Loucy (cell line): ENCODE measurements at regions not wholly inside any gene's neighbourhood (a gene's known extent, or its start where the extent isn't known, plus 50 kb on each side); places are given as distances from the start of the nearest gene placed in this dataset.

ENCODE experiments used
- H2AFZ ChIP-seq: fragments of 200-600 bp; sonication (generic); 2 replicates; pipeline ENCODE4 v1.6.0; 2016; ENCODE audit warnings: antibody characterized with exemption, mild to moderate bottlenecking, low read length, moderate library complexity
- H3F3A ChIP-seq: fragments of 200-600 bp; 2 replicates; pipeline ENCODE4 v1.6.0; 2016; ENCODE audit warnings: antibody characterized with exemption, low read depth, mild to moderate bottlenecking
- H3K27me3 ChIP-seq: fragments of 200-600 bp; sonication (generic); 2 replicates; pipeline ENCODE4 v1.6.1; 2014; ENCODE audit warnings: low read length, mild to moderate bottlenecking; ENCODE audit not compliant: insufficient read depth, poor library complexity, severe bottlenecking
- H3K36me3 ChIP-seq: fragments of 200-600 bp; sonication (generic); 2 replicates; pipeline ENCODE4 v1.6.1; 2016; ENCODE audit warnings: low read length; ENCODE audit not compliant: insufficient read depth
- H3K4me1 ChIP-seq: fragments of 200-600 bp; sonication (generic); 2 replicates; pipeline ENCODE4 v1.5.1; 2014; ENCODE audit warnings: low read length, mild to moderate bottlenecking; ENCODE audit not compliant: insufficient read depth, poor library complexity, severe bottlenecking
- H3K4me2 ChIP-seq: fragments of 200-600 bp; sonication (generic); 2 replicates; pipeline ENCODE4 v1.6.0; 2014; ENCODE audit warnings: antibody characterized with exemption, low read length, low read depth, mild to moderate bottlenecking; ENCODE audit not compliant: poor library complexity, severe bottlenecking
- H3K4me3 ChIP-seq: fragments of 200-600 bp; sonication (generic); 2 replicates; pipeline ENCODE4 v1.5.1; 2014; ENCODE audit warnings: low read length, mild to moderate bottlenecking, mixed read lengths; ENCODE audit not compliant: poor library complexity, severe bottlenecking
- H3K79me2 ChIP-seq: fragments of 200-600 bp; sonication (generic); 2 replicates; pipeline ENCODE4 v1.6.1; 2014; ENCODE audit warnings: low read length; ENCODE audit not compliant: insufficient read depth
- H3K9ac ChIP-seq: fragments of 200-600 bp; sonication (generic); 2 replicates; pipeline ENCODE4 v1.6.0; 2014; ENCODE audit warnings: mild to moderate bottlenecking, low read depth, low read length, moderate library complexity; ENCODE audit not compliant: poor library complexity, severe bottlenecking
- H3K9me2 ChIP-seq: fragments of 200-600 bp; sonication (generic); replicated peaks from 2 replicates; pipeline ENCODE4 v1.6.1; 2016; ENCODE audit warnings: low read depth, low read length, mixed read lengths
- H3K9me3 ChIP-seq: fragments of 200-600 bp; sonication (generic); 2 replicates; pipeline ENCODE4 v1.6.1; 2014; ENCODE audit warnings: mild to moderate bottlenecking, antibody characterized with exemption, low read length, low read depth; ENCODE audit not compliant: insufficient read depth
- H4K20me1 ChIP-seq: fragments of 200-600 bp; sonication (generic); 2 replicates; pipeline ENCODE4 v1.6.0; 2014; ENCODE audit warnings: antibody characterized with exemption, low read length, mild to moderate bottlenecking; ENCODE audit not compliant: insufficient read depth, poor library complexity, severe bottlenecking
- CTCF ChIP-seq: fragments of 200-600 bp; sonication (generic); conservative IDR thresholded peaks from 2 replicates; pipeline ENCODE4 v1.5.1; 2014; ENCODE audit warnings: mild to moderate bottlenecking, antibody characterized with exemption, low read length
- EZH2phosphoT487 ChIP-seq: fragments of 200-600 bp; IDR thresholded peaks from 2 replicates; pipeline ENCODE4 v1.6.1; 2018; ENCODE audit warnings: antibody characterized with exemption, mild to moderate bottlenecking, moderate library complexity, borderline replicate concordance

DNA sequence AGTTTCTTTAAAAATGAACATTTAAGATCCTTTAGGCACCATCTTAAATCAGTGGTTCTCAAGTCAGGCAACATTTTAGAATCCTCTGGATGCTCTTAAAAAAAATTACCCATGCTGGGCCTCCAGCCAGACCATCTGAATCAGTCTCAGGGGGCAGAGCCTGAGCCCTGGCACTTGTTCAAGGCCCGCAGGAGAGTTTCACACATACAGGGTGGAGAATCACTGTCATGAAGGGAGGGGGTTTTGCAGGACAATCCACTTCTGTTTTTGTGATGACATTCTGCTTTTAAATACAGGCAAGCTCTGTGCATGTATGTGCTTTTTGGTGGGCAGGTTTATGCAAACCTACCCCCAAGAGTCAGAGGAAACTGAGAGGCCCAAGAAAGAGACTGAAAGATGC lies 268.6 kb downstream of the SEC23IP start:
- Histone ChIP-seq H3K4me2 (no peak overlapping the region), H3K4me3 (no peak overlapping the region), H3K27me3 (no peaks in the 10 kb centered on the region), H3K4me1 (no peaks in the 10 kb centered on the region), H3K9ac (no peak overlapping the region), H3K9me2 (no peaks in the 10 kb centered on the region), H4K20me1 (no peaks in the 10 kb centered on the region), H3K36me3 (no peaks in the 10 kb centered on the region), H3F3A (no peaks in the 10 kb centered on the region), H3K79me2 (no peaks in the 10 kb centered on the region), H3K9me3 (no peaks in the 10 kb centered on the region), H2AFZ (no peak overlapping the region)
- TF ChIP-seq CTCF (no peak), EZH2phosphoT487 (no peak)

DNA sequence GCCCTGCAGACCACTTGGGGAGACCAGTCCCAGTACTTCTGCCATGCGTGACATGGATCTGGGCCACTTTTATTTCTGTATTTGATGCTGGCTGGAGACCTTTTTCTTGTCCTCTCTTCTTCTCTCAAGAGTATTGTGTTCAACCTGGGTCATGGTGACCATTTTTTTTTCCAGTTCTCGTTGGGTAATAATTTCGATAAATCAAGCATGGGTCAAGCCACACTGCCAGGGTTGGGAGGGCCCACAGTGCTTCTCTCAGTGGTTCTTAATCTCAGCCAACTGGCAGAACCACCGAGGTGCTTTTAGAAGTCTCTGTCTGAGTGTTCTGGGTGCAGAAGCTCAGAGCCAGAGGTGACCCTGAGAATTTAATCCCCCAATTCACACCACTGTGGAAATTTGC lies 269.9 kb downstream of the SEC23IP start:
- no peaks in the 10 kb centered on the region for H3K79me2 ChIP-seq
- H3K9me3 ChIP-seq: no peaks in the 10 kb centered on the region
- no peaks in the 10 kb centered on the region for H3K4me1 ChIP-seq
- H3F3A ChIP-seq: no peaks in the 10 kb centered on the region
- TF ChIP-seq EZH2phosphoT487: no peak
- TF ChIP-seq CTCF: no peak
- H3K36me3 ChIP-seq: no peaks in the 10 kb centered on the region
- no peak overlapping the region for H3K9ac ChIP-seq
- H3K4me2 ChIP-seq: no peak overlapping the region
- no peak overlapping the region for H3K4me3 ChIP-seq
- no peak overlapping the region for H2AFZ ChIP-seq
- no peaks in the 10 kb centered on the region for H4K20me1 ChIP-seq
- H3K9me2 ChIP-seq: no peaks in the 10 kb centered on the region
- H3K27me3 ChIP-seq: no peaks in the 10 kb centered on the region

DNA sequence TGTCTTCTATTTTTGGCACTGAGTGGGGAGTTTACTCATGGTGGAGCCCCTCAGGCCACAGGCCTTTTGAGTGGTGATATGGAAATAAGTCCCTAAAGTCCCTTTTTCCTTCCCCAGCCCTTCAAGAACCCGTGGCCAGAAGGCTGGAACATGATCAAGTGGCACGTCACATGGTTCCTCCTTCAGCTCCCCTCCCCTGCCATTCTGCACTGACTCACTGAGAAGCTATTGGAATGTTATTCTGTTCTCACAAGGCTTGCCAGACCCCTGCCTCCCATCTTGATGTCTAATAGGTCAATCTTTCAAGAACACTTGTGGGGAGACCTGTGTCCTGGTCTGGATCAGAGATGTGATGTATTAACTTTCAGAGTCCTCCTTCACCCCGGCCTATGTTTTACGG lies 279.8 kb downstream of the SEC23IP start:
- H3F3A ChIP-seq: no peaks in the 10 kb centered on the region
- H3K9ac ChIP-seq: no peak overlapping the region
- no peak overlapping the region for H3K4me3 ChIP-seq
- no peaks in the 10 kb centered on the region for H3K9me3 ChIP-seq
- H3K27me3 ChIP-seq: no peaks in the 10 kb centered on the region
- H4K20me1 ChIP-seq: no peaks in the 10 kb centered on the region
- H3K79me2 ChIP-seq: no peaks in the 10 kb centered on the region
- no peak for TF ChIP-seq EZH2phosphoT487
- no peak for TF ChIP-seq CTCF
- H3K4me1 ChIP-seq: no peaks in the 10 kb centered on the region
- H3K4me2 ChIP-seq: no peak overlapping the region
- no peak overlapping the region for H2AFZ ChIP-seq
- H3K9me2 ChIP-seq: no peaks in the 10 kb centered on the region
- no peaks in the 10 kb centered on the region for H3K36me3 ChIP-seq
